Neural cell (in vitro differentiated cells): ENCODE measurements at regions not wholly inside any gene's neighbourhood (a gene's known extent, or its start where the extent isn't known, plus 50 kb on each side); places are given as distances from the start of the nearest gene placed in this dataset.

Experiments used
- H2AFZ ChIP-seq: fragments of 200-600, 300-800 bp; sonication (generic), shearing (Covaris generic); 2 replicates; pipeline ENCODE4 v1.6.0; 2014; ENCODE audit warnings: low read depth, mild to moderate bottlenecking, antibody characterized with exemption, low read length, moderate library complexity
- H3F3A ChIP-seq: fragments of 200-600 bp; shearing (Covaris generic); 2 replicates; pipeline ENCODE4 v1.6.1; 2016; ENCODE audit warnings: mild to moderate bottlenecking, moderate library complexity, mixed read lengths, antibody characterized with exemption, low read length; ENCODE audit not compliant: insufficient read depth, poor library complexity, severe bottlenecking
- H3K27ac ChIP-seq: fragments of 200-600, 300-800 bp; sonication (generic), shearing (Covaris generic); 2 replicates; pipeline ENCODE4 v1.5.1; 2014; ENCODE audit warnings: mild to moderate bottlenecking, low read length, moderate library complexity
- H3K27me3 ChIP-seq: fragments of 300-800, 200-600 bp; sonication (generic), shearing (Covaris generic); 2 replicates; pipeline ENCODE4 v1.6.0; 2014; ENCODE audit warnings: mild to moderate bottlenecking, low read depth, low read length, moderate library complexity; ENCODE audit not compliant: insufficient read depth
- H3K36me3 ChIP-seq: fragments of 300-800, 200-600 bp; sonication (generic), shearing (Covaris generic); 2 replicates; pipeline ENCODE4 v1.5.1; 2014; ENCODE audit warnings: mild to moderate bottlenecking, antibody characterized with exemption, low read length, moderate library complexity; ENCODE audit not compliant: insufficient read depth
- H3K4me2 ChIP-seq: fragments of 300-800, 200-600 bp; sonication (generic), shearing (Covaris generic); 2 replicates; pipeline ENCODE4 v1.6.0; 2014; ENCODE audit warnings: mild to moderate bottlenecking, low read length
- H3K4me3 ChIP-seq: fragments of 300-800, 200-600 bp; sonication (generic), shearing (Covaris generic); 2 replicates; pipeline ENCODE4 v1.5.1; 2014; ENCODE audit warnings: mild to moderate bottlenecking, low read length, moderate library complexity
- H3K79me2 ChIP-seq: fragments of 200-600 bp; shearing (Covaris generic); replicated peaks from 2 replicates; pipeline ENCODE4 v1.6.0; 2014; ENCODE audit warnings: mild to moderate bottlenecking, low read length, moderate library complexity; ENCODE audit not compliant: insufficient read depth
- H3K9ac ChIP-seq: fragments of 300-800, 200-600 bp; sonication (generic), shearing (Covaris generic); 2 replicates; pipeline ENCODE4 v1.6.1; 2016; ENCODE audit warnings: mild to moderate bottlenecking, low read length, mixed read lengths
- H3K9me2 ChIP-seq: fragments of 200-600 bp; shearing (Covaris generic); 2 replicates; pipeline ENCODE4 v1.6.1; 2016; ENCODE audit warnings: mild to moderate bottlenecking, low read length, mixed read lengths; ENCODE audit not compliant: insufficient read depth
- H3K9me3 ChIP-seq: fragments of 200-600, 300-800 bp; sonication (generic), shearing (Covaris generic); 2 replicates; pipeline ENCODE4 v1.6.1; 2016; ENCODE audit warnings: mild to moderate bottlenecking, mixed run types, low read length, moderate library complexity, mixed read lengths
- H4K20me1 ChIP-seq: fragments of 200-600 bp; shearing (Covaris generic); 2 replicates; pipeline ENCODE4 v1.6.1; 2016; ENCODE audit warnings: mild to moderate bottlenecking, mixed run types; ENCODE audit not compliant: insufficient read depth
- CTCF ChIP-seq: fragments of 450-650 bp; IDR thresholded peaks from 2 replicates; pipeline ENCODE4 v1.5.1; 2014; ENCODE audit warnings: antibody characterized with exemption, mild to moderate bottlenecking, moderate library complexity; ENCODE audit not compliant: poor library complexity, severe bottlenecking
- EP300 ChIP-seq: fragments of 450-650 bp; conservative IDR thresholded peaks from 2 replicates; pipeline ENCODE4 v1.6.1; 2014; ENCODE audit warnings: antibody characterized with exemption, mild to moderate bottlenecking, moderate library complexity; ENCODE audit not compliant: poor library complexity, severe bottlenecking
- EZH2 ChIP-seq: fragments of 200-600, 300-800 bp; shearing (Covaris generic), sonication (generic); IDR thresholded peaks from 2 replicates; pipeline ENCODE4 v1.6.1; 2014; ENCODE audit warnings: antibody characterized with exemption, low read length, borderline replicate concordance, mild to moderate bottlenecking; ENCODE audit not compliant: insufficient read depth, poor library complexity, severe bottlenecking
- MXI1 ChIP-seq: fragments of 450-650 bp; conservative IDR thresholded peaks from 2 replicates; pipeline ENCODE4 v1.6.1; 2014; ENCODE audit warnings: antibody characterized with exemption, mild to moderate bottlenecking; ENCODE audit not compliant: poor library complexity, severe bottlenecking
- POLR2AphosphoS5 ChIP-seq: IDR thresholded peaks from 2 replicates; pipeline ENCODE4 v1.6.1; 2012
- RAD21 ChIP-seq: fragments of 450-650 bp; conservative IDR thresholded peaks from 2 replicates; pipeline ENCODE4 v1.6.1; 2014; ENCODE audit warnings: antibody characterized with exemption, mild to moderate bottlenecking, moderate library complexity
- SMC3 ChIP-seq: fragments of 450-650 bp; conservative IDR thresholded peaks from 2 replicates; pipeline ENCODE4 v1.6.1; 2014; ENCODE audit warnings: antibody characterized with exemption, mild to moderate bottlenecking, moderate library complexity; ENCODE audit not compliant: poor library complexity
- TAF1 ChIP-seq: IDR thresholded peaks from 2 replicates; pipeline ENCODE4 v1.6.1; 2012; ENCODE audit warnings: low read depth
- TF ChIP-seq, protein P1 (sequence below): IDR thresholded peaks from 2 replicates; pipeline ENCODE4 v1.6.1; 2012; ENCODE audit warnings: borderline replicate concordance

DNA sequence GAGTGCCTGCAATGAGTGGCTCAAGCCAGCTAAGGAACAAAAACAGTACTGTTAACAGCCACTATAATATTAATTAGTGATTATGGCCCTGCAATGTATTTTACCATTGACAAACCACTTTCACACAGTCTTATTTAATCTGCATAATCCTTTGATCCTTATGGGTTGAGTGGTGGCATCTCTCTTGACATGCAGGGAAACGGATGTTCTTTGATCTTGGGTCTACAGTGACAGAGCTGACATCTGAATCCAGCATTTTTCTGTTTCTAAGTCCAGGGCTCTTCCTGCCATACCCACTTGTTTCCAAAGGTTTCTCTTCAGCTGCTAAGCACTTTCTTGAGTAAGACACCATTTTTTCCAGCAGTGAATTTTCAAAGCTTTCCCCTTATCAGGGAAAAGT, 277.7 kb upstream of the ROPN1 start:
- H3K27ac ChIP-seq, result no peak overlapping the region
- H3F3A ChIP-seq, result no peaks in the 10 kb centered on the region
- peaks cover 6% of the 10 kb centered on the region for H3K36me3 ChIP-seq
- TF ChIP-seq RAD21 (no peak), EP300 (no peak), MXI1 (no peak), CTCF (no peak), POLR2AphosphoS5 (no peak)
- TF ChIP-seq, protein P1, sequence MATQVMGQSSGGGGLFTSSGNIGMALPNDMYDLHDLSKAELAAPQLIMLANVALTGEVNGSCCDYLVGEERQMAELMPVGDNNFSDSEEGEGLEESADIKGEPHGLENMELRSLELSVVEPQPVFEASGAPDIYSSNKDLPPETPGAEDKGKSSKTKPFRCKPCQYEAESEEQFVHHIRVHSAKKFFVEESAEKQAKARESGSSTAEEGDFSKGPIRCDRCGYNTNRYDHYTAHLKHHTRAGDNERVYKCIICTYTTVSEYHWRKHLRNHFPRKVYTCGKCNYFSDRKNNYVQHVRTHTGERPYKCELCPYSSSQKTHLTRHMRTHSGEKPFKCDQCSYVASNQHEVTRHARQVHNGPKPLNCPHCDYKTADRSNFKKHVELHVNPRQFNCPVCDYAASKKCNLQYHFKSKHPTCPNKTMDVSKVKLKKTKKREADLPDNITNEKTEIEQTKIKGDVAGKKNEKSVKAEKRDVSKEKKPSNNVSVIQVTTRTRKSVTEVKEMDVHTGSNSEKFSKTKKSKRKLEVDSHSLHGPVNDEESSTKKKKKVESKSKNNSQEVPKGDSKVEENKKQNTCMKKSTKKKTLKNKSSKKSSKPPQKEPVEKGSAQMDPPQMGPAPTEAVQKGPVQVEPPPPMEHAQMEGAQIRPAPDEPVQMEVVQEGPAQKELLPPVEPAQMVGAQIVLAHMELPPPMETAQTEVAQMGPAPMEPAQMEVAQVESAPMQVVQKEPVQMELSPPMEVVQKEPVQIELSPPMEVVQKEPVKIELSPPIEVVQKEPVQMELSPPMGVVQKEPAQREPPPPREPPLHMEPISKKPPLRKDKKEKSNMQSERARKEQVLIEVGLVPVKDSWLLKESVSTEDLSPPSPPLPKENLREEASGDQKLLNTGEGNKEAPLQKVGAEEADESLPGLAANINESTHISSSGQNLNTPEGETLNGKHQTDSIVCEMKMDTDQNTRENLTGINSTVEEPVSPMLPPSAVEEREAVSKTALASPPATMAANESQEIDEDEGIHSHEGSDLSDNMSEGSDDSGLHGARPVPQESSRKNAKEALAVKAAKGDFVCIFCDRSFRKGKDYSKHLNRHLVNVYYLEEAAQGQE, result no peak
- no peaks in the 10 kb centered on the region for H3K9me2 ChIP-seq
- no peak overlapping the region for H3K4me2 ChIP-seq
- no peak overlapping the region for H2AFZ ChIP-seq
- no peaks in the 10 kb centered on the region for H4K20me1 ChIP-seq
- H3K27me3 ChIP-seq, result no peaks in the 10 kb centered on the region
- H3K9ac ChIP-seq, result no peak overlapping the region
- no peak overlapping the region for H3K4me3 ChIP-seq
- H3K79me2 ChIP-seq, result no peaks in the 10 kb centered on the region
- H3K9me3 ChIP-seq, result no peaks in the 10 kb centered on the region

DNA sequence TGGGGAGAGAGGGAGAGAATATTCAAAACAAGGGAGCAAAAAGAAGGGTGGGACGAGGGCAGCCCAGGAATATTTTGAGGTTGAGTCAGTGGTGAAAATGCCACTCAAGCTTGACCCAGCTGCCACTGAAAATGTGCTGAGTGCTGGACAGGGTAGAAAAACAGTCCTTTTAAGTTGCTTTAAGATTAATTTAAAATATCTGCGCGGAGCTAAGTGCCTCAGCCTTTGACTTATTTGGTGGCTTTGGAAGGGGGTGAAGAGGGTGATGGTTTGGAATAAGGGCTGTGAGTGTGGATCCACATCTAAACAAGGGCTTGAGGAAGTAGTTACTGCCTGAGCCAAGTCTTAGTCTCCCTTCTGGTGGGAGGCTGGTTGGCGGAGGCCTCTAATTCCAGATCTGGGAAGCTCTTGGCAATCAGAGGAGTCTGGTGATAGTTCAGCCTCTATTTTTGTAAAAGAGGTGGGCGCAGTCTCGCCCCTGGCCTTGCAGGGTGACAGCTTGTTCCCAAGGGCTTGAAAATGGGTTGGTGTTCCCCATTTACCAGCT, 280.8 kb upstream of the ROPN1 start:
- H3K27me3 ChIP-seq, result no peaks in the 10 kb centered on the region
- H4K20me1 ChIP-seq, result no peaks in the 10 kb centered on the region
- no peak overlapping the region for H3K4me2 ChIP-seq
- H3K36me3 ChIP-seq, result peaks cover 6% of the 10 kb centered on the region
- no peak for TF ChIP-seq SMC3
- no peak for TF ChIP-seq RAD21
- no peak for TF ChIP-seq POLR2AphosphoS5
- no peak for TF ChIP-seq CTCF
- TF ChIP-seq, protein P1, result no peak
- no peak for TF ChIP-seq MXI1
- no peak for TF ChIP-seq EZH2
- no peak for TF ChIP-seq EP300
- no peak for TF ChIP-seq TAF1
- no peaks in the 10 kb centered on the region for H3F3A ChIP-seq
- H3K9ac ChIP-seq, result no peak overlapping the region
- no peak overlapping the region for H3K4me3 ChIP-seq
- H3K27ac ChIP-seq, result no peak overlapping the region
- H2AFZ ChIP-seq, result no peak overlapping the region
- H3K9me2 ChIP-seq, result no peaks in the 10 kb centered on the region
- no peaks in the 10 kb centered on the region for H3K79me2 ChIP-seq
- H3K9me3 ChIP-seq, result no peaks in the 10 kb centered on the region
